Trophoblast cell (in vitro differentiated cells and primary cell): ENCODE measurements at regions not wholly inside any gene's neighbourhood (a gene's known extent, or its start where the extent isn't known, plus 50 kb on each side); places are given as distances from the start of the nearest gene placed in this dataset.

Experiments
- DNase-seq, 2 donors: peaks; one replicate each; pipeline ENCODE4 v3.0.0-alpha.2; 2016
- H2AFZ ChIP-seq: 2 replicates; pipeline ENCODE4 v1.6.1; 2013; ENCODE audit warnings: low read length, moderate library complexity, mild to moderate bottlenecking; ENCODE audit not compliant: insufficient read depth, poor library complexity
- H2AK5ac ChIP-seq: 2 replicates; pipeline ENCODE4 v1.6.1; 2013; ENCODE audit warnings: mild to moderate bottlenecking, low read length
- H2BK120ac ChIP-seq: 2 replicates; pipeline ENCODE4 v1.6.1; 2013; ENCODE audit warnings: low read length, mild to moderate bottlenecking, moderate library complexity; ENCODE audit not compliant: insufficient read depth, poor library complexity
- H2BK12ac ChIP-seq: 2 replicates; pipeline ENCODE4 v1.6.1; 2013; ENCODE audit warnings: mild to moderate bottlenecking, low read length, moderate library complexity
- H2BK5ac ChIP-seq: 2 replicates; pipeline ENCODE4 v1.6.1; 2013; ENCODE audit warnings: low read length, low read depth, moderate library complexity, mild to moderate bottlenecking; ENCODE audit not compliant: poor library complexity
- H3K14ac ChIP-seq: 2 replicates; pipeline ENCODE4 v1.6.1; 2013; ENCODE audit warnings: mild to moderate bottlenecking, low read length
- H3K18ac ChIP-seq: 2 replicates; pipeline ENCODE4 v1.6.1; 2013; ENCODE audit warnings: mild to moderate bottlenecking, low read length
- H3K23ac ChIP-seq: 2 replicates; pipeline ENCODE4 v1.6.1; 2013; ENCODE audit warnings: low read length
- H3K27ac ChIP-seq: 2 replicates; pipeline ENCODE4 v1.5.1; 2013; ENCODE audit warnings: low read depth, mild to moderate bottlenecking, inconsistent platforms, low read length, moderate library complexity
- H3K27me3 ChIP-seq: 2 replicates; pipeline ENCODE4 v1.6.1; 2013; ENCODE audit warnings: inconsistent platforms, mild to moderate bottlenecking, low read length, moderate library complexity; ENCODE audit not compliant: insufficient read depth
- H3K36me3 ChIP-seq, 2 experiments: 1 replicate in 1 of 2; 2 replicates in 1 of 2; pipeline ENCODE4 v1.6.1; 2013; ENCODE audit warnings: low read length in 2 of 2, mild to moderate bottlenecking in 2 of 2, moderate library complexity in 1 of 2; ENCODE audit not compliant: insufficient read depth in 2 of 2, control insufficient read depth in 1 of 2
- H3K4ac ChIP-seq: 2 replicates; pipeline ENCODE4 v1.6.1; 2013; ENCODE audit warnings: low read depth, mild to moderate bottlenecking, low read length, moderate library complexity
- H3K4me1 ChIP-seq, 2 experiments: 1 replicate in 1 of 2; 2 replicates in 1 of 2; pipeline ENCODE4 v1.6.1; 2013; ENCODE audit warnings: low read length in 2 of 2, mild to moderate bottlenecking in 2 of 2, moderate library complexity in 1 of 2; ENCODE audit not compliant: insufficient read depth in 2 of 2, control insufficient read depth in 1 of 2
- H3K4me2 ChIP-seq: 2 replicates; pipeline ENCODE4 v1.6.1; 2013; ENCODE audit warnings: inconsistent platforms, mild to moderate bottlenecking, low read length, moderate library complexity
- H3K4me3 ChIP-seq: 2 replicates; pipeline ENCODE4 v1.5.1; 2013; ENCODE audit warnings: mild to moderate bottlenecking, low read depth, low read length, inconsistent platforms
- H3K79me1 ChIP-seq: one replicate; pipeline ENCODE4 v1.6.1; 2013; ENCODE audit warnings: low read length
- H3K79me2 ChIP-seq: 2 replicates; pipeline ENCODE4 v1.6.1; 2013; ENCODE audit warnings: low read length, mild to moderate bottlenecking; ENCODE audit not compliant: control insufficient read depth, insufficient read depth, poor library complexity
- H3K9ac ChIP-seq: 2 replicates; pipeline ENCODE4 v1.6.1; 2013; ENCODE audit warnings: mild to moderate bottlenecking, low read length
- H3K9me3 ChIP-seq: 2 replicates; pipeline ENCODE4 v1.6.1; 2013; ENCODE audit warnings: low read depth, mild to moderate bottlenecking, control low read depth, inconsistent platforms, low read length; ENCODE audit not compliant: insufficient read depth
- H4K12ac ChIP-seq: 2 replicates; pipeline ENCODE4 v1.6.1; 2013; ENCODE audit warnings: low read depth, mild to moderate bottlenecking, low read length, moderate library complexity
- H4K8ac ChIP-seq: 2 replicates; pipeline ENCODE4 v1.6.1; 2013; ENCODE audit warnings: low read depth, mild to moderate bottlenecking, low read length, moderate library complexity
- H4K91ac ChIP-seq: one replicate; pipeline ENCODE4 v1.6.1; 2013; ENCODE audit warnings: low read depth, mild to moderate bottlenecking, low read length, moderate library complexity
- WGBS: extraction: QIAGEN DNeasy Blood & Tissue Kit; methylation state at CpG from one replicate; pipeline ENCODE4 v1.1.7; 2013; ENCODE audit warnings: missing lambda C conversion rate; ENCODE audit not compliant: insufficient read length, insufficient coverage; ENCODE audit errors: extremely low coverage; 5-methylcytosine and 5-hydroxymethylcytosine counted together

DNA sequence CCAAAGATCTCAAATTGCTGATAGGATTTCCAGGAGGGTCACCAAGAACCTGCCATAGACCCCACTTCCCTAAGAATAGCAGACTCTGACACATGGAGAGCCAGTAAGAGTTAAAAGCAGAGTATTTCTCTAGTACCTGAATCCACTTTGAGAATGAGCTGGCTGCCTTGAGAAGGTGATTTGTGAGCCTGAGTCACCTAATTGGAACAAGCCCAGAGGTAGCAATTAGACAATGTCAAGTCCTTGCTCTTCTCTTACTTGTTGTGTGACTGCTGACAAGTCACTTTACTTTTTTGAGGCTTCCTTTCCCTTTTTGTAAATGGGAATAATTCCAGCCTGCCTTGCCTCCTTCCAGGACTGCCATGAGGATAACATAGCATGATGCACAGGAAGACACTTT, 76.1 kb upstream of the ASIC2 start:
- Histone ChIP-seq H3K18ac (no peak overlapping the region), H3K14ac (no peak overlapping the region), H3K27ac (no peak overlapping the region), H3K4me3 (no peak overlapping the region), H2AFZ (no peak overlapping the region), H3K9ac (no peak overlapping the region), H2AK5ac (no peak overlapping the region), H4K91ac (no peak overlapping the region), H3K36me3 (no peaks in the 10 kb centered on the region), H2BK5ac (no peak overlapping the region), H2BK120ac (no peak overlapping the region), H3K79me2 (no peaks in the 10 kb centered on the region), H3K4me2 (no peak overlapping the region), H3K9me3 (no peaks in the 10 kb centered on the region), H4K12ac (no peak overlapping the region), H3K79me1 (peaks cover 4% of the 10 kb centered on the region), H3K23ac (no peak overlapping the region), H3K4me1 (peaks cover 15 to 24% of the 10 kb centered on the region in 2 experiments), H3K4ac (no peak overlapping the region), H3K27me3 (no peaks in the 10 kb centered on the region), H4K8ac (no peak overlapping the region), H2BK12ac (no peak overlapping the region)
- DNase-seq, result peak; percentile 51 to 79

DNA sequence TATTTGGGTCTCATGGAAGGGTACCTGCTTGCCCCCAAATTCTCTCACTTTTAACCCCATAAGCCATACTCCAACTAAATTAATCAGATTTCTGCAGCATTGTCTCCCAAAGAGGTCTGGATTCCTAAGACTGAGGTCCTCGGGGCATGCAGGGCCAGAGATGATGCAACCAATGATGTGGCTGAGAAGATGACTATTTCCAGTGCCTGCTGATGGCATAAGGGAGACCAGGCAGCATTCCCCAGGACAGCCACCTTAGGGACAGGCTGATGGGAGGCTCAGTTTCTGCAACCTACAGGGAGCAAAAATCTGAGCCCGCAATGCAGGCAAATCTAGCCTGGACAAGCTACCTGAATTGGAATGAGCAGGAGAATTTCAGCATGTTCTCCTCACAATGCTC, 76.8 kb upstream of the ASIC2 start:
- H3K27me3 ChIP-seq, result no peaks in the 10 kb centered on the region
- no peaks in the 10 kb centered on the region for H3K36me3 ChIP-seq
- H3K23ac ChIP-seq, result no peak overlapping the region
- no peak overlapping the region for H3K4me3 ChIP-seq
- no peak overlapping the region for H2AK5ac ChIP-seq
- H3K14ac ChIP-seq, result no peak overlapping the region
- H2BK120ac ChIP-seq, result no peak overlapping the region
- no peak overlapping the region for H3K27ac ChIP-seq
- WGBS, result no CpG with 5 or more reads among the region's 2 CpGs
- DNase-seq, result peak; percentile 95 to 97
- H3K79me2 ChIP-seq, result no peaks in the 10 kb centered on the region
- peaks cover 4% of the 10 kb centered on the region for H3K79me1 ChIP-seq
- no peak overlapping the region for H2BK12ac ChIP-seq
- no peaks in the 10 kb centered on the region for H3K9me3 ChIP-seq
- H3K4me1 ChIP-seq, result peaks cover 15 to 24% of the 10 kb centered on the region in 2 experiments
- H2AFZ ChIP-seq, result no peak overlapping the region
- H3K18ac ChIP-seq, result no peak overlapping the region
- no peak overlapping the region for H4K8ac ChIP-seq
- no peak overlapping the region for H3K4ac ChIP-seq
- H4K12ac ChIP-seq, result no peak overlapping the region
- H3K4me2 ChIP-seq, result no peak overlapping the region
- no peak overlapping the region for H3K9ac ChIP-seq
- H2BK5ac ChIP-seq, result no peak overlapping the region
- H4K91ac ChIP-seq, result no peak overlapping the region

DNA sequence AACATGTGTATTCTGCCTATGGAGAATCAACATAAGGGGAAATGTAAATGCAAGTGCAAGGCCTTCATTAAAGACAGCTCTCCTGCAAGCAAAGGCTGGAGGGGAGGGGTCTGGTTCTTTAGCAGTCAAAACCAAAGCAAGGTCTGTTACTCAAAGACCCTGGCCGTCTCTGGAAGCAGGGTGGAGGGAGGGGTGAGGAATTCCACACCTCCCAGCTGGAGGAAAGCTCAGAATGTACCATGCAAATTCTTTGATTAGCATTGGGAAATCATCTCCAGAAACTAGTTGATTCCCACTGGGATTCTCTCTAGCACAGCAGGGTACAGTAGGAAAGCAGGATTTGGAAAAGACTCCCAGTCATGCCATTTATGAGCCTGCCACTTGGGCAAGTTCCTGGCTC, 77.3 kb upstream of the ASIC2 start:
- peak in 1 of 2 donors; percentile 14 for DNase-seq
- Histone ChIP-seq H3K9ac (no peak overlapping the region), H3K4ac (no peak overlapping the region), H2AFZ (no peak overlapping the region), H3K14ac (no peak overlapping the region), H3K4me2 (no peak overlapping the region), H3K9me3 (no peaks in the 10 kb centered on the region), H3K79me1 (peaks cover 4% of the 10 kb centered on the region), H3K27me3 (no peaks in the 10 kb centered on the region), H2AK5ac (no peak overlapping the region), H3K79me2 (no peaks in the 10 kb centered on the region), H4K91ac (no peak overlapping the region), H4K8ac (no peak overlapping the region), H3K4me3 (no peak overlapping the region), H3K18ac (no peak overlapping the region), H3K4me1 (peaks cover 15 to 24% of the 10 kb centered on the region in 2 experiments), H2BK12ac (no peak overlapping the region), H3K27ac (no peak overlapping the region), H3K23ac (no peak overlapping the region), H2BK120ac (no peak overlapping the region), H4K12ac (no peak overlapping the region), H3K36me3 (no peaks in the 10 kb centered on the region), H2BK5ac (no peak overlapping the region)
- no CpG with 5 or more reads among the region's 1 CpG for WGBS

DNA sequence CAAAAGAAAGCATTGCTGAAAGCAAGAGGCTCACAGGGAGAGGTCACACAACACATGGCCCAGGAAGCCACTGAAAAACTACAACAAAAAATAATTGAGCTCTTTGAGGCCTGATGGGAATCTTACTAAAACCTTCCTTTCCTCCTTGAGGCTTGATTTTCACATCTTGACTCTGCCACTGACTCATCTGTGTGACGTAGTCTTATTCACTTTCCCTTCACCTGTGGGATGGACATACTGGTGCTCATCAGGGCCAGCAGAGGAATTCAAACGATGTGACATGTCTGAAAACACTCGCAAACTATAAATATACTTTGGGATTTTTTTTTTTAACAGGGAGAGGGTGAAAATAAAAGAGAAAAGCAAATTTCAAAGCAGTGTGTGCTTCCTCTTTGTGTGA, 78.3 kb upstream of the ASIC2 start:
- H3K36me3 ChIP-seq, result no peaks in the 10 kb centered on the region
- no peaks in the 10 kb centered on the region for H3K79me2 ChIP-seq
- peaks cover 4% of the 10 kb centered on the region for H3K79me1 ChIP-seq
- no peak overlapping the region for H4K8ac ChIP-seq
- H3K4me2 ChIP-seq, result no peak overlapping the region
- H2BK120ac ChIP-seq, result no peak overlapping the region
- H2BK12ac ChIP-seq, result no peak overlapping the region
- peak; percentile 79 to 90 for DNase-seq
- WGBS, result no CpG with 5 or more reads among the region's 3 CpGs
- H2AK5ac ChIP-seq, result no peak overlapping the region
- no peak overlapping the region for H3K9ac ChIP-seq
- H4K91ac ChIP-seq, result no peak overlapping the region
- no peaks in the 10 kb centered on the region for H3K9me3 ChIP-seq
- H3K23ac ChIP-seq, result no peak overlapping the region
- H3K14ac ChIP-seq, result no peak overlapping the region
- no peak overlapping the region for H3K4me3 ChIP-seq
- H4K12ac ChIP-seq, result no peak overlapping the region
- no peaks in the 10 kb centered on the region for H3K27me3 ChIP-seq
- H3K18ac ChIP-seq, result no peak overlapping the region
- no peak overlapping the region for H2BK5ac ChIP-seq
- H3K4me1 ChIP-seq, result peaks cover 15 to 24% of the 10 kb centered on the region in 2 experiments
- H3K4ac ChIP-seq, result no peak overlapping the region
- H3K27ac ChIP-seq, result no peak overlapping the region
- no peak overlapping the region for H2AFZ ChIP-seq
